HCT116 (cell line): ENCODE measurements at regions not wholly inside any gene's neighbourhood (a gene's known extent, or its start where the extent isn't known, plus 50 kb on each side); places are given as distances from the start of the nearest gene placed in this dataset.

Source experiments
- ATAC-seq: fragments of 200-7000 bp; cut with Tn5 transposase; 2 replicates; pipeline ENCODE4 v1.9.1; 2020; ENCODE audit warnings: mild to moderate bottlenecking, moderate library complexity
- BruUV-seq: library from RNA; stranded (reverse); fragments of 400-500 nt; replicated peaks from 2 replicates; lab custom pipeline; 2021; lab: Mats Ljungman, UMichigan
- CTCF ChIA-PET: fragments of 300-600 bp; sonication (Branson Sonifier 250); formaldehyde crosslinking; loops from one replicate; lab custom pipeline; 2021; ENCODE audit warnings: antibody characterized with exemption; lab: Charles Lee
- POLR2A ChIA-PET: fragments of 300-600, 350-600 bp; sonication (Branson Sonifier 250); formaldehyde crosslinking; loops from one replicate; lab custom pipeline; 2021; ENCODE audit warnings: antibody characterized with exemption; lab: Charles Lee
- RAD21 ChIA-PET, 2 experiments: fragments of 300-600 bp; sonication (Branson Sonifier 250); formaldehyde crosslinking; loops; one replicate each; lab custom pipeline; 2023; ENCODE audit warnings: low total read pairs in 2 of 2; ENCODE audit not compliant: uncharacterized antibody in 2 of 2, unreplicated experiment in 2 of 2, low non-redundant PET in 1 of 2; lab: Charles Lee
- DNase-seq: peaks from one replicate; pipeline ENCODE4 v3.0.0-alpha.2; 2010; ENCODE audit warnings: low read depth, low spot score
- H2AFZ ChIP-seq: fragments of 200-600 bp; shearing (Covaris generic), sonication (generic); 2 replicates; pipeline ENCODE4 v1.6.1; 2017; ENCODE audit warnings: low read depth, mixed run types, mixed read lengths, antibody characterized with exemption, low read length; ENCODE audit not compliant: poor library complexity, severe bottlenecking
- H3K27ac ChIP-seq: 2 replicates; pipeline ENCODE4 v1.5.1; 2012; ENCODE audit warnings: low read depth, low read length
- H3K27me3 ChIP-seq: fragments of 200-600 bp; sonication (generic); 2 replicates; pipeline ENCODE4 v1.6.1; 2016; ENCODE audit warnings: mixed run types, low read length, mixed read lengths; ENCODE audit not compliant: insufficient read depth
- H3K36me3 ChIP-seq, 2 experiments: fragments of 200-500 bp in 1 of 2; fragments of 200-600 bp in 1 of 2; sonication (Bioruptor generic) in 1 of 2; sonication (generic) in 1 of 2; 2 replicates each; pipeline versions ENCODE4 v1.5.1 to v1.6.1; 2014 to 2016; ENCODE audit warnings: low read length in 2 of 2, inconsistent platforms in 1 of 2, mixed read lengths in 1 of 2, mixed run types in 1 of 2; ENCODE audit not compliant: insufficient read depth in 2 of 2, control insufficient read depth in 1 of 2
- H3K4me1 ChIP-seq, 2 experiments: fragments of 200-600 bp in 1 of 2; sonication (generic) in 1 of 2; 2 replicates each; pipeline versions ENCODE4 v1.5.1 to v1.6.1; 2012 to 2017; ENCODE audit warnings: low read length in 2 of 2, inconsistent platforms in 1 of 2, mild to moderate bottlenecking in 1 of 2, mixed read lengths in 1 of 2, mixed run types in 1 of 2, moderate library complexity in 1 of 2; ENCODE audit not compliant: insufficient read depth in 2 of 2, control insufficient read depth in 1 of 2
- H3K4me2 ChIP-seq: fragments of 200-600 bp; sonication (generic); 2 replicates; pipeline ENCODE4 v1.6.1; 2017; ENCODE audit warnings: mixed run types, low read length, mixed read lengths
- H3K4me3 ChIP-seq, 2 experiments: fragments of 200-600 bp in 1 of 2; sonication (generic) in 1 of 2; replicated peaks in 1 of 2; 2 replicates each; pipeline ENCODE4 v1.5.1; 2011 to 2016; ENCODE audit warnings: low read length in 2 of 2, control low read depth in 1 of 2, low read depth in 1 of 2, mild to moderate bottlenecking in 1 of 2, mixed read lengths in 1 of 2, mixed run types in 1 of 2
- H3K79me2 ChIP-seq: fragments of 200-600 bp; sonication (generic); 2 replicates; pipeline ENCODE4 v1.6.1; 2017; ENCODE audit warnings: mild to moderate bottlenecking, mixed run types, low read length, moderate library complexity, mixed read lengths; ENCODE audit not compliant: insufficient read depth
- H3K9ac ChIP-seq: fragments of 200-600 bp; sonication (generic); 2 replicates; pipeline ENCODE4 v1.6.1; 2016; ENCODE audit warnings: low read length, mixed read lengths
- H3K9me2 ChIP-seq: fragments of 200-600 bp; sonication (generic), shearing (Covaris generic); 2 replicates; pipeline ENCODE4 v1.6.1; 2017; ENCODE audit warnings: mixed run types, mild to moderate bottlenecking, moderate library complexity; ENCODE audit not compliant: insufficient read depth
- H3K9me3 ChIP-seq, 2 experiments: fragments of 200-500 bp in 1 of 2; fragments of 200-600 bp in 1 of 2; sonication (Bioruptor generic) in 1 of 2; sonication (generic) in 1 of 2; 2 replicates each; pipeline ENCODE4 v1.6.1; 2014 to 2017; ENCODE audit warnings: low read length in 2 of 2, mixed read lengths in 2 of 2, inconsistent platforms in 1 of 2, low read depth in 1 of 2, mild to moderate bottlenecking in 1 of 2, mixed run types in 1 of 2, moderate library complexity in 1 of 2; ENCODE audit not compliant: control insufficient read depth in 1 of 2, insufficient read depth in 1 of 2
- H4K20me1 ChIP-seq: fragments of 200-600 bp; sonication (generic), shearing (Covaris generic); 2 replicates; pipeline ENCODE4 v1.6.1; 2017; ENCODE audit warnings: mixed run types, mild to moderate bottlenecking, moderate library complexity; ENCODE audit not compliant: insufficient read depth
- CBX3 ChIP-seq: IDR thresholded peaks from 2 replicates; pipeline ENCODE4 v1.6.1; 2012; ENCODE audit warnings: low read depth
- ELF1 ChIP-seq: IDR thresholded peaks from 2 replicates; pipeline ENCODE4 v1.6.1; 2012; ENCODE audit warnings: low read depth, borderline replicate concordance
- EZH2phosphoT487 ChIP-seq: fragments of 200-600 bp; IDR thresholded peaks from 2 replicates; pipeline ENCODE4 v1.6.1; 2018; ENCODE audit warnings: antibody characterized with exemption, borderline replicate concordance
- JUND ChIP-seq: IDR thresholded peaks from 2 replicates; pipeline ENCODE4 v1.6.1; 2012
- POLR2AphosphoS5 ChIP-seq: IDR thresholded peaks from 2 replicates; pipeline ENCODE4 v1.6.1; 2011; ENCODE audit warnings: mild to moderate bottlenecking, low read depth, low read length, moderate library complexity
- SIN3A ChIP-seq: IDR thresholded peaks from 2 replicates; pipeline ENCODE4 v1.6.1; 2012; ENCODE audit warnings: low read depth
- SRF ChIP-seq: IDR thresholded peaks from 2 replicates; pipeline ENCODE4 v1.6.1; 2012; ENCODE audit warnings: low read depth
- intact Hi-C: fragments of 100-400 bp; cut with micrococcal nuclease; formaldehyde crosslinking; loops from 2 replicates; pipeline ENCODE4 v1.10.0; 2022
- TF ChIP-seq, protein P1 (sequence below), 3 experiments: fragments of 200-600 bp in 1 of 3; sonication (generic) in 1 of 3; IDR thresholded peaks in 2 of 3; conservative IDR thresholded peaks in 1 of 3; 2 replicates each; pipeline ENCODE4 v1.5.1; 2012 to 2017; ENCODE audit warnings: low read depth in 2 of 3, low read length in 2 of 3, antibody characterized with exemption in 1 of 3, borderline replicate concordance in 1 of 3, control low read depth in 1 of 3, mild to moderate bottlenecking in 1 of 3, mixed read lengths in 1 of 3, mixed run types in 1 of 3, moderate library complexity in 1 of 3; ENCODE audit not compliant: insufficient read depth in 1 of 3
- TF ChIP-seq, protein P2 (sequence below): IDR thresholded peaks from 2 replicates; pipeline ENCODE4 v1.6.1; 2011; ENCODE audit warnings: mild to moderate bottlenecking, low read length, moderate library complexity; ENCODE audit not compliant: insufficient replicate concordance; ENCODE audit errors: extremely low read depth

DNA sequence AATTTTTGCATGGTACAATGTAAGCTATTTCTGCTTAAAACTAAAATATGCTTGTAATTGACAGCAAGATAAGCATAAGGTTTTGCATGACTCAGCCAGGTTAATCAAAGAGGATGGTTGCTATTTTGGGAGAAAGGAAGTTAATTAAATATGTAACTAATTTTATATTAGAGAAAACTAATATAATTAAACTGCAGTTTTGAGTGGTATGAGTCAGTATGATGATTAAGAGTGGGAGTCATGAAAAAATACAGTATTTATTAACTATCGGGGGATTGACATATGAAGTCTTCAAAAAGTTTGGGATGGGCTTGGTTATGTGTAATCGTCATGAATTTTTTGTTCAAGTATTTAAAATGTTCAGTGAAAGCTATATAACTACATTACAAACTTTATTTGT, 54.0 kb upstream of the CDK20 start:
- TF ChIP-seq ELF1 (no peak), EZH2phosphoT487 (no peak), CBX3 (no peak), POLR2AphosphoS5 (no peak), SRF (no peak), SIN3A (no peak), JUND (no peak)
- TF ChIP-seq, protein P1, sequence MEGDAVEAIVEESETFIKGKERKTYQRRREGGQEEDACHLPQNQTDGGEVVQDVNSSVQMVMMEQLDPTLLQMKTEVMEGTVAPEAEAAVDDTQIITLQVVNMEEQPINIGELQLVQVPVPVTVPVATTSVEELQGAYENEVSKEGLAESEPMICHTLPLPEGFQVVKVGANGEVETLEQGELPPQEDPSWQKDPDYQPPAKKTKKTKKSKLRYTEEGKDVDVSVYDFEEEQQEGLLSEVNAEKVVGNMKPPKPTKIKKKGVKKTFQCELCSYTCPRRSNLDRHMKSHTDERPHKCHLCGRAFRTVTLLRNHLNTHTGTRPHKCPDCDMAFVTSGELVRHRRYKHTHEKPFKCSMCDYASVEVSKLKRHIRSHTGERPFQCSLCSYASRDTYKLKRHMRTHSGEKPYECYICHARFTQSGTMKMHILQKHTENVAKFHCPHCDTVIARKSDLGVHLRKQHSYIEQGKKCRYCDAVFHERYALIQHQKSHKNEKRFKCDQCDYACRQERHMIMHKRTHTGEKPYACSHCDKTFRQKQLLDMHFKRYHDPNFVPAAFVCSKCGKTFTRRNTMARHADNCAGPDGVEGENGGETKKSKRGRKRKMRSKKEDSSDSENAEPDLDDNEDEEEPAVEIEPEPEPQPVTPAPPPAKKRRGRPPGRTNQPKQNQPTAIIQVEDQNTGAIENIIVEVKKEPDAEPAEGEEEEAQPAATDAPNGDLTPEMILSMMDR (IDR thresholded peaks at IDR 0.05 in 2 of 3, conservative IDR thresholded peaks at IDR 0.05 in 1 of 3; ENCODE audit: borderline replicate concordance in 1 of 3, insufficient read depth in 1 of 3, low read depth in 2 of 3, low read length in 2 of 3), result no peak
- TF ChIP-seq, protein P2, sequence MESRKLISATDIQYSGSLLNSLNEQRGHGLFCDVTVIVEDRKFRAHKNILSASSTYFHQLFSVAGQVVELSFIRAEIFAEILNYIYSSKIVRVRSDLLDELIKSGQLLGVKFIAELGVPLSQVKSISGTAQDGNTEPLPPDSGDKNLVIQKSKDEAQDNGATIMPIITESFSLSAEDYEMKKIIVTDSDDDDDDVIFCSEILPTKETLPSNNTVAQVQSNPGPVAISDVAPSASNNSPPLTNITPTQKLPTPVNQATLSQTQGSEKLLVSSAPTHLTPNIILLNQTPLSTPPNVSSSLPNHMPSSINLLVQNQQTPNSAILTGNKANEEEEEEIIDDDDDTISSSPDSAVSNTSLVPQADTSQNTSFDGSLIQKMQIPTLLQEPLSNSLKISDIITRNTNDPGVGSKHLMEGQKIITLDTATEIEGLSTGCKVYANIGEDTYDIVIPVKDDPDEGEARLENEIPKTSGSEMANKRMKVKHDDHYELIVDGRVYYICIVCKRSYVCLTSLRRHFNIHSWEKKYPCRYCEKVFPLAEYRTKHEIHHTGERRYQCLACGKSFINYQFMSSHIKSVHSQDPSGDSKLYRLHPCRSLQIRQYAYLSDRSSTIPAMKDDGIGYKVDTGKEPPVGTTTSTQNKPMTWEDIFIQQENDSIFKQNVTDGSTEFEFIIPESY, result no peak
- H3K27ac ChIP-seq, result no peak overlapping the region
- H3K79me2 ChIP-seq, result no peaks in the 10 kb centered on the region
- no peak overlapping the region for H3K9ac ChIP-seq
- no TSS peak for BruUV-seq
- no peaks in the 10 kb centered on the region for H3K36me3 ChIP-seq
- no peaks in the 10 kb centered on the region for H4K20me1 ChIP-seq
- no peaks in the 10 kb centered on the region for H3K27me3 ChIP-seq
- H2AFZ ChIP-seq, result no peak overlapping the region
- peaks cover 9 to 14% of the 10 kb centered on the region in 2 experiments; a peak in 3 of 4 replicates for H3K4me1 ChIP-seq
- ChIA-PET CTCF (interaction anchor here (1.1 kb wide), 1 partner anchor 550 kb away, joined by 3 read pairs; no protein-coding TSS in a partner anchor), POLR2A (no interaction called here), RAD21 (no interaction called here)
- intact Hi-C loops, result no loop called here
- H3K9me3 ChIP-seq, result no peaks in the 10 kb centered on the region
- no peak overlapping the region for H3K4me3 ChIP-seq
- no peak for DNase-seq
- H3K9me2 ChIP-seq, result no peaks in the 10 kb centered on the region
- H3K4me2 ChIP-seq, result no peak overlapping the region
- ATAC-seq, result no peak
